NCI-H524 treated with DMSO at 0.1 percent for 48 hours (cell line): ENCODE measurements at regions not wholly inside any gene's neighbourhood (a gene's known extent, or its start where the extent isn't known, plus 50 kb on each side); places are given as distances from the start of the nearest gene placed in this dataset.
"Not testable (repeated sequence)": the region's sequence is repeated elsewhere in the genome, so short reads cannot be mapped to it uniquely, and the experiment has no call there.

Experiments used
- DNase-seq: peaks from one replicate; lab custom pipeline; 2025; lab: John Stamatoyannopoulos, UW

GRCh38 chr4:14912426-14912825, 89.9 kb upstream of the CPEB2 start:
- no peak for DNase-seq

- DNase-seq: no peak
Observed at GRCh38 chr4:14915018-14915417, 87.3 kb upstream of the CPEB2 start.

GRCh38 chr4:14916554-14917297, 85.6 kb upstream of the CPEB2 start:
- no peak for DNase-seq

GRCh38 chr4:14917298-14917633, 85.0 kb upstream of the CPEB2 start:
- DNase-seq: no peak

GRCh38 chr4:14918336-14918735, 83.9 kb upstream of the CPEB2 start:
- no peak for DNase-seq

GRCh38 chr4:14919785-14920184, 82.5 kb upstream of the CPEB2 start:
- no peak for DNase-seq

- DNase-seq: no peak
Observed at GRCh38 chr4:14920237-14920636, 82.0 kb upstream of the CPEB2 start.

- no peak for DNase-seq
Observed at GRCh38 chr4:14920759-14921320, 81.4 kb upstream of the CPEB2 start.

GRCh38 chr4:14921781-14922180, 80.5 kb upstream of the CPEB2 start:
- DNase-seq: not testable (repeated sequence)

GRCh38 chr4:14924076-14924811, 78.0 kb upstream of the CPEB2 start:
- no peak for DNase-seq

GRCh38 chr4:14924812-14925344, 77.4 kb upstream of the CPEB2 start:
- no peak for DNase-seq

GRCh38 chr4:14925471-14925870, 76.8 kb upstream of the CPEB2 start:
- no peak for DNase-seq

GRCh38 chr4:14926368-14926767, 75.9 kb upstream of the CPEB2 start:
- DNase-seq: no peak

GRCh38 chr4:14928035-14928434, 74.2 kb upstream of the CPEB2 start:
- no peak for DNase-seq

- DNase-seq: no peak
Observed at GRCh38 chr4:14929669-14930068, 72.6 kb upstream of the CPEB2 start.

GRCh38 chr4:14934704-14935390, 67.4 kb upstream of the CPEB2 start:
- no peak for DNase-seq

GRCh38 chr4:14943749-14944148, 58.5 kb upstream of the CPEB2 start:
- no peak for DNase-seq

- no peak for DNase-seq
Observed at GRCh38 chr4:14952352-14952751, 49.9 kb upstream of the CPEB2 start.
